Astrocyte (in vitro differentiated cells and primary cell): ENCODE measurements at regions not wholly inside any gene's neighbourhood (a gene's known extent, or its start where the extent isn't known, plus 50 kb on each side); places are given as distances from the start of the nearest gene placed in this dataset.

Experiments
- DNase-seq: peaks from one replicate; pipeline ENCODE4 v3.0.0-alpha.2; 2010; ENCODE audit warnings: low read depth
- FAIRE-seq: peaks from 2 replicates; lab custom pipeline; 2011; peaks lifted over from hg19 to GRCh38; lab: Jason Lieb, UNC
- H2AFZ ChIP-seq: 2 replicates; pipeline ENCODE4 v1.6.0; 2012; ENCODE audit warnings: low read depth, low read length, inconsistent platforms
- H3K27ac ChIP-seq: 2 replicates; pipeline ENCODE4 v1.5.1; 2011; ENCODE audit warnings: low read depth, low read length, inconsistent platforms
- H3K27me3 ChIP-seq: 2 replicates; pipeline ENCODE4 v1.6.0; 2011; ENCODE audit warnings: low read length, inconsistent platforms; ENCODE audit not compliant: insufficient read depth
- H3K36me3 ChIP-seq: 2 replicates; pipeline ENCODE4 v1.5.1; 2011; ENCODE audit warnings: low read length, inconsistent platforms; ENCODE audit not compliant: insufficient read depth
- H3K4me1 ChIP-seq: 2 replicates; pipeline ENCODE4 v1.5.1; 2011; ENCODE audit warnings: low read length, inconsistent platforms; ENCODE audit not compliant: insufficient read depth
- H3K4me2 ChIP-seq: 2 replicates; pipeline ENCODE4 v1.6.0; 2012; ENCODE audit warnings: low read length, inconsistent platforms
- H3K4me3 ChIP-seq: 2 replicates; pipeline ENCODE4 v1.5.1; 2011; ENCODE audit warnings: low read depth, mild to moderate bottlenecking, low read length, inconsistent platforms; ENCODE audit not compliant: insufficient read depth
- H3K79me2 ChIP-seq: 2 replicates; pipeline ENCODE4 v1.6.0; 2012; ENCODE audit warnings: mild to moderate bottlenecking, low read length, inconsistent platforms; ENCODE audit not compliant: insufficient read depth
- H3K9ac ChIP-seq: 2 replicates; pipeline ENCODE4 v1.6.0; 2012; ENCODE audit warnings: mild to moderate bottlenecking, low read length, inconsistent platforms
- H3K9me3 ChIP-seq: 2 replicates; pipeline ENCODE4 v1.5.1; 2012; ENCODE audit warnings: low read depth, mild to moderate bottlenecking, low read length, inconsistent platforms; ENCODE audit not compliant: insufficient read depth
- H4K20me1 ChIP-seq: 2 replicates; pipeline ENCODE4 v1.6.0; 2012; ENCODE audit warnings: low read length, inconsistent platforms; ENCODE audit not compliant: insufficient read depth
- H3K27ac Mint-ChIP-seq: one replicate; pipeline ENCODE4 v1.8.0; 2021; ENCODE audit warnings: mild to moderate bottlenecking, mixed read lengths; ENCODE audit not compliant: unreplicated experiment
- H3K27me3 Mint-ChIP-seq: one replicate; pipeline ENCODE4 v1.8.0; 2021; ENCODE audit warnings: low read depth, mixed read lengths; ENCODE audit not compliant: unreplicated experiment
- H3K36me3 Mint-ChIP-seq: one replicate; pipeline ENCODE4 v1.8.0; 2021; ENCODE audit warnings: low read depth, mixed read lengths; ENCODE audit not compliant: unreplicated experiment
- H3K4me1 Mint-ChIP-seq: one replicate; pipeline ENCODE4 v1.8.0; 2021; ENCODE audit warnings: low read depth, mixed read lengths; ENCODE audit not compliant: unreplicated experiment
- H3K4me3 Mint-ChIP-seq: one replicate; pipeline ENCODE4 v1.8.0; 2021; ENCODE audit warnings: mild to moderate bottlenecking, moderate library complexity, mixed read lengths; ENCODE audit not compliant: unreplicated experiment
- H3K9me3 Mint-ChIP-seq: one replicate; pipeline ENCODE4 v1.8.0; 2021; ENCODE audit warnings: mild to moderate bottlenecking, mixed read lengths; ENCODE audit not compliant: unreplicated experiment
- CTCF ChIP-seq: IDR thresholded peaks from 2 replicates; pipeline ENCODE4 v1.5.1; 2011; ENCODE audit warnings: low read depth, mild to moderate bottlenecking, inconsistent platforms, low read length, moderate library complexity; ENCODE audit not compliant: insufficient read depth
- EZH2 ChIP-seq: IDR thresholded peaks from 2 replicates; pipeline ENCODE4 v1.6.1; 2012; ENCODE audit warnings: mild to moderate bottlenecking, low read length, inconsistent platforms; ENCODE audit not compliant: insufficient read depth

DNA sequence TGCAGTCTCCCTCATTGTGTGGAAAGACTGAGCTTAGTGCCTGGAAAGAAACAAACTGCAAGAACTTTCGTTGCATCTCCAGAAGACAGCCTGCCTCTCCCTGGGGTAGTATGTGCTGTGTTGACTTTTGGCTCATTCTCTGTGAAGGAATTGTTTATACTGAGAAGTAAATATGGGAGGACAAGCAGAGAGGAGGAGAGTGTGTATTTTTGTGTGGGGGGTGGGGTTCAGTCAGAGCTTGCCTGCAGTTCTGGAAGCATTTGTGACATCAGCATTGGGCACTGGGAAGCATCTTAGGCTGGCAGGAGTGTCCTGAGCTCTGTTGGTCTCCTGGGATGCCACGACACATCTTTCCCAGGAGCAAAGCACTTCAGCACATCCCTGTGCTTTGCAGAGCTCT, 147.9 kb downstream of the HS3ST3B1 start:
- TF ChIP-seq CTCF (no peak), EZH2 (no peak)
- DNase-seq (no peak), FAIRE-seq (no peak)
- no peaks in the 10 kb centered on the region for H3K36me3 ChIP-seq
- H3K79me2 ChIP-seq: no peaks in the 10 kb centered on the region
- H3K4me1 ChIP-seq: no peaks in the 10 kb centered on the region
- H3K9me3 ChIP-seq: no peaks in the 10 kb centered on the region
- H3K9me3 Mint-ChIP-seq: no peaks in the 10 kb centered on the region
- no peak overlapping the region for H3K27ac Mint-ChIP-seq
- H3K4me3 ChIP-seq: no peak overlapping the region
- no peak overlapping the region for H2AFZ ChIP-seq
- no peak overlapping the region for H3K27ac ChIP-seq
- H4K20me1 ChIP-seq: no peaks in the 10 kb centered on the region
- peaks cover 3% of the 10 kb centered on the region for H3K27me3 Mint-ChIP-seq
- H3K4me1 Mint-ChIP-seq: no peaks in the 10 kb centered on the region
- H3K27me3 ChIP-seq: no peaks in the 10 kb centered on the region
- H3K9ac ChIP-seq: no peak overlapping the region
- H3K4me3 Mint-ChIP-seq: no peak overlapping the region
- H3K36me3 Mint-ChIP-seq: no peaks in the 10 kb centered on the region
- no peak overlapping the region for H3K4me2 ChIP-seq

DNA sequence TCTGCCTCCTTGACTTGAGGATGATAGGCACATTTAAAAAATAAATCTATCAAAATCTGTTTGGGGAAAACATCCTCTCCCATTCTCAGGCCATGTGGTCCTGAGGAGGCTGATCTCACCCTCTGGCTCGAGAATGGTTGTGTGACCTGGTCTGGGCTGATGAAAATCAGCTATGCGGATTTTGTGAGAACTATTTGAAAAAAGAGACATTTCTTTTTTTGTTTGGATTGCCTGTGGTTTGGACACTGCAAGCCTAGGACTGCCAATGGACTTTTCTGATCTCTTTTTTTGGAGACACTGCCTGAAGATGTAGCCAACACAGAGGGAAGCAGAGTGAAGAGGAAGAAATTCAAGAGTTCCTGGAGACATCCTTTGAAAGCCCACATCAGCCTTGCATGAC, 145.9 kb downstream of the HS3ST3B1 start:
- Mint-ChIP-seq H3K9me3 (no peaks in the 10 kb centered on the region), H3K36me3 (no peaks in the 10 kb centered on the region), H3K4me1 (no peaks in the 10 kb centered on the region), H3K27ac (no peak overlapping the region), H3K27me3 (peaks cover 3% of the 10 kb centered on the region), H3K4me3 (no peak overlapping the region)
- Histone ChIP-seq H3K36me3 (no peaks in the 10 kb centered on the region), H3K27ac (no peak overlapping the region), H3K4me1 (no peaks in the 10 kb centered on the region), H3K4me3 (no peak overlapping the region), H3K9ac (no peak overlapping the region), H3K79me2 (no peaks in the 10 kb centered on the region), H4K20me1 (no peaks in the 10 kb centered on the region), H3K4me2 (no peak overlapping the region), H3K27me3 (no peaks in the 10 kb centered on the region), H2AFZ (no peak overlapping the region), H3K9me3 (no peaks in the 10 kb centered on the region)
- DNase-seq (no peak), FAIRE-seq (no peak)
- TF ChIP-seq EZH2 (no peak), CTCF (no peak)

DNA sequence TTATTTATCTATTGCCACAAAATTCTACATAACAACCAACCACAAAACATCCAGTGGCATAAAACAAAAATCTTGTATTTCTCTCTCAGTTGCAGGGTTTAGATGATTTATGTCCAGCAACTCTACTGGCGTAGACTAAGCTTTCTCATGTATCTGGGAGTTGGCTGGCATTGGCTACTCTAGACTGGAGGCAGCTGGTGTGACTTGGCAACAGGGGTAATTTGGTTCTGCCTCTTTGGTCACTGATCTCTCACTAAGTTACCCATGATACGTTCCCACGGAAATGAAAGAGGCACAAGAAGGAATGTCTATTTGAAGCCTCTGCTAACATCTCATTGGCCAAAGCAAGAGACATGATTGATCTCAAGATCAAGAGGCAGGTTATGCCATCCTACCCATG, 144.0 kb downstream of the HS3ST3B1 start:
- H3K27ac ChIP-seq: no peak overlapping the region
- DNase-seq (no peak), FAIRE-seq (no peak)
- no peak overlapping the region for H2AFZ ChIP-seq
- no peak overlapping the region for H3K4me3 Mint-ChIP-seq
- H3K36me3 ChIP-seq: no peaks in the 10 kb centered on the region
- no peaks in the 10 kb centered on the region for H3K27me3 ChIP-seq
- H3K79me2 ChIP-seq: no peaks in the 10 kb centered on the region
- H3K4me3 ChIP-seq: no peak overlapping the region
- H3K4me1 Mint-ChIP-seq: no peaks in the 10 kb centered on the region
- TF ChIP-seq CTCF: no peak
- no peak for TF ChIP-seq EZH2
- H3K9me3 Mint-ChIP-seq: no peaks in the 10 kb centered on the region
- H4K20me1 ChIP-seq: no peaks in the 10 kb centered on the region
- no peak overlapping the region for H3K4me2 ChIP-seq
- H3K9ac ChIP-seq: no peak overlapping the region
- H3K27me3 Mint-ChIP-seq: peaks cover 3% of the 10 kb centered on the region
- H3K36me3 Mint-ChIP-seq: no peaks in the 10 kb centered on the region
- H3K9me3 ChIP-seq: no peaks in the 10 kb centered on the region
- H3K27ac Mint-ChIP-seq: no peak overlapping the region
- no peaks in the 10 kb centered on the region for H3K4me1 ChIP-seq
